ENCODE measurements at regions not wholly inside any gene's neighbourhood (a gene's known extent, or its start where the extent isn't known, plus 50 kb on each side); places are given as distances from the start of the nearest gene placed in this dataset.
A peak's percentile ranks its signal among the peaks of the same experiment; 100 is the strongest.

- H3K4me3 ChIP-seq, result no peak overlapping the region
- no peak overlapping the region for H3K27ac ChIP-seq
- H3K9me3 ChIP-seq, result no peaks in the 10 kb centered on the region
- H3K4me1 ChIP-seq, result peaks cover 14% of the 10 kb centered on the region
- ATAC-seq (no peak), DNase-seq (no peak)
- H3K27me3 ChIP-seq, result no peaks in the 10 kb centered on the region
- intact Hi-C loops (cut with DNase I), result no loop called here
- no peaks in the 10 kb centered on the region for H3K36me3 ChIP-seq
- TF ChIP-seq, protein P1, sequence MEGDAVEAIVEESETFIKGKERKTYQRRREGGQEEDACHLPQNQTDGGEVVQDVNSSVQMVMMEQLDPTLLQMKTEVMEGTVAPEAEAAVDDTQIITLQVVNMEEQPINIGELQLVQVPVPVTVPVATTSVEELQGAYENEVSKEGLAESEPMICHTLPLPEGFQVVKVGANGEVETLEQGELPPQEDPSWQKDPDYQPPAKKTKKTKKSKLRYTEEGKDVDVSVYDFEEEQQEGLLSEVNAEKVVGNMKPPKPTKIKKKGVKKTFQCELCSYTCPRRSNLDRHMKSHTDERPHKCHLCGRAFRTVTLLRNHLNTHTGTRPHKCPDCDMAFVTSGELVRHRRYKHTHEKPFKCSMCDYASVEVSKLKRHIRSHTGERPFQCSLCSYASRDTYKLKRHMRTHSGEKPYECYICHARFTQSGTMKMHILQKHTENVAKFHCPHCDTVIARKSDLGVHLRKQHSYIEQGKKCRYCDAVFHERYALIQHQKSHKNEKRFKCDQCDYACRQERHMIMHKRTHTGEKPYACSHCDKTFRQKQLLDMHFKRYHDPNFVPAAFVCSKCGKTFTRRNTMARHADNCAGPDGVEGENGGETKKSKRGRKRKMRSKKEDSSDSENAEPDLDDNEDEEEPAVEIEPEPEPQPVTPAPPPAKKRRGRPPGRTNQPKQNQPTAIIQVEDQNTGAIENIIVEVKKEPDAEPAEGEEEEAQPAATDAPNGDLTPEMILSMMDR (IDR thresholded peaks at IDR 0.05), result no peak
Observed at GRCh38 chr12:93111773-93112172, 182.7 kb upstream of the EEA1 start.

DNA sequence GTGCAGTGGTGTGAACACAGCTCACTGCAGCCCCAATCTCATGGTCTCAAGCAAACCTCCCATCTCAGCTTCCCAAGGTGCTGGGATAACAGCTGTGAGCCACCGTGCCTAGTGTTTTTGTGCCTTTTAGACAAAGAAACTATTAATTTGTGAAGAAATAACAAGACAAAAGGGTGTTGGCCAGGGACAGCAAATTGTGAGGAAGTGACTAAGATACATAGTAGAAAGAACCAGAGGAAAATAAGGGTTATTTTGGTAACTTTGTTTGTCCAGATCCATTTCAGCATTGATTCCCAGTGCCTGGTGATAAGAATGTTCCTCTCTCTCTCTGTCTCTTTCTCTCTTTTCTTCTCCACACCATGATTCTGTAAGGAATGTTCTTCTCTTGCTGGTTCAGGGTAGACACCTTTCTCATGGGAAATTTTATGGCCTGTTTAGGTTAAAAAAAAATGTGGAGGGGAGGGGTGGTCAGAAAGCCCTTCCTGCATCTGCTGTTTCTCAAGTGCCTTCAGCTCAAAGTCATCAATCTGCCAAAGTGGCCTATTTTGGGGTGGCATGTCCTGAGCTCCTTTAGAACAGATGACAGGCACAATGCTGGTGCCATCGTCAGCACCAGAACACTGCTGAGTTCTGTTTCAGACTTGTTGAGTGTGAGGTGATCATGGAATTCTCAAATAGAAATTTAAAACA, 184.4 kb upstream of the EEA1 start:
- intact Hi-C loops (cut with DNase I), result no loop called here
- Histone ChIP-seq H3K4me3 (no peak overlapping the region), H3K9me3 (no peaks in the 10 kb centered on the region), H3K27ac (no peak overlapping the region), H3K36me3 (no peaks in the 10 kb centered on the region), H3K4me1 (peaks cover 14% of the 10 kb centered on the region), H3K27me3 (no peaks in the 10 kb centered on the region)
- ATAC-seq (no peak), DNase-seq (no peak)
- TF ChIP-seq, protein P1 (IDR thresholded peaks at IDR 0.05), result no peak

GRCh38 chr12:93115198-93115601, 186.1 kb upstream of the EEA1 start:
- TF ChIP-seq, protein P1 (IDR thresholded peaks at IDR 0.05), result no peak
- Histone ChIP-seq H3K4me1 (peaks cover 8% of the 10 kb centered on the region), H3K27ac (no peak overlapping the region), H3K27me3 (no peaks in the 10 kb centered on the region), H3K9me3 (no peaks in the 10 kb centered on the region), H3K4me3 (no peak overlapping the region), H3K36me3 (no peaks in the 10 kb centered on the region)
- no peak for DNase-seq
- no peak for ATAC-seq
- intact Hi-C loops (cut with DNase I), result no loop called here

- Histone ChIP-seq H3K4me1 (peaks cover 8% of the 10 kb centered on the region), H3K27me3 (no peaks in the 10 kb centered on the region), H3K9me3 (no peaks in the 10 kb centered on the region), H3K36me3 (no peaks in the 10 kb centered on the region), H3K4me3 (no peak overlapping the region), H3K27ac (no peak overlapping the region)
- intact Hi-C loops (cut with DNase I), result no loop called here
- no peak for DNase-seq
- TF ChIP-seq, protein P1 (IDR thresholded peaks at IDR 0.05), result no peak
- ATAC-seq, result no peak
Observed at GRCh38 chr12:93115646-93116045, 186.6 kb upstream of the EEA1 start.

- H3K27ac ChIP-seq, result no peak overlapping the region
- intact Hi-C loops (cut with DNase I), result no loop called here
- H3K4me1 ChIP-seq, result peaks cover 8% of the 10 kb centered on the region
- H3K4me3 ChIP-seq, result no peak overlapping the region
- H3K36me3 ChIP-seq, result no peaks in the 10 kb centered on the region
- no peaks in the 10 kb centered on the region for H3K27me3 ChIP-seq
- H3K9me3 ChIP-seq, result no peaks in the 10 kb centered on the region
- TF ChIP-seq, protein P1 (IDR thresholded peaks at IDR 0.05), result no peak
- DNase-seq (no peak), ATAC-seq (peak; percentile 95)
Observed at GRCh38 chr12:93116632-93117031, 187.5 kb upstream of the EEA1 start.

All from upper lobe of right lung (tissue), 1 donor.